ENCODE measurements at regions not wholly inside any gene's neighbourhood (a gene's known extent, or its start where the extent isn't known, plus 50 kb on each side); places are given as distances from the start of the nearest gene placed in this dataset.
"Not testable (repeated sequence)": the region's sequence is repeated elsewhere in the genome, so short reads cannot be mapped to it uniquely, and the experiment has no call there.

- FAIRE-seq (no peak), DNase-seq (ENCODE audit: low spot score in 2 of 2) (no peak)
Measured at GRCh38 chr3:137110392-137110996, 152.7 kb downstream of the IL20RB start.

GRCh38 chr3:137111497-137111896, 153.7 kb downstream of the IL20RB start:
- DNase-seq (ENCODE audit: low spot score in 2 of 2): no peak
- no peak for FAIRE-seq

- FAIRE-seq (no peak), DNase-seq (ENCODE audit: low spot score in 2 of 2) (no peak)
Measured at GRCh38 chr3:137116619-137117018, 158.8 kb downstream of the IL20RB start.

GRCh38 chr3:137121704-137122314, 164.0 kb downstream of the IL20RB start:
- FAIRE-seq (no peak), DNase-seq (ENCODE audit: low spot score in 2 of 2) (no peak)

- FAIRE-seq: no peak
- no peak for DNase-seq (ENCODE audit: low spot score in 2 of 2)
Measured at GRCh38 chr3:137131081-137131480, 173.3 kb downstream of the IL20RB start.

- DNase-seq (ENCODE audit: low spot score in 2 of 2) (no peak), FAIRE-seq (no peak)
Measured at GRCh38 chr3:137134431-137134830, 176.6 kb downstream of the IL20RB start.

- FAIRE-seq: no peak
- no peak for DNase-seq (ENCODE audit: low spot score in 2 of 2)
Measured at GRCh38 chr3:137148406-137148805, 190.6 kb downstream of the IL20RB start.

- DNase-seq (ENCODE audit: low spot score in 2 of 2) (no peak), FAIRE-seq (no peak)
Measured at GRCh38 chr3:137148917-137149316, 191.1 kb downstream of the IL20RB start.

GRCh38 chr3:137150825-137151224, 193.0 kb downstream of the IL20RB start:
- FAIRE-seq (no peak), DNase-seq (ENCODE audit: low spot score in 2 of 2) (no peak)

- FAIRE-seq; DNase-seq (ENCODE audit: low spot score in 2 of 2): not testable (repeated sequence)
Measured at GRCh38 chr3:137153046-137153445, 195.3 kb downstream of the IL20RB start.

GRCh38 chr3:137163241-137163871, 205.6 kb downstream of the IL20RB start:
- DNase-seq (ENCODE audit: low spot score in 2 of 2): peak in 1 of 2 donors; percentile 5

GRCh38 chr3:137163958-137164357, 206.2 kb downstream of the IL20RB start:
- FAIRE-seq (no peak), DNase-seq (ENCODE audit: low spot score in 2 of 2) (no peak)

More at GRCh38 chr3:137163241-137163871, 205.6 kb downstream of the IL20RB start:
- no peak for FAIRE-seq

- FAIRE-seq: no peak
Measured at GRCh38 chr3:137165117-137165806, 207.5 kb downstream of the IL20RB start.

GRCh38 chr3:137171834-137172603, 214.2 kb downstream of the IL20RB start:
- DNase-seq (ENCODE audit: low spot score in 2 of 2) (no peak), FAIRE-seq (no peak)

More at GRCh38 chr3:137165117-137165806, 207.5 kb downstream of the IL20RB start:
- DNase-seq (ENCODE audit: low spot score in 2 of 2): no peak

- FAIRE-seq: no peak
- no peak for DNase-seq (ENCODE audit: low spot score in 2 of 2)
Measured at GRCh38 chr3:137172728-137173127, 214.9 kb downstream of the IL20RB start.

GRCh38 chr3:137174514-137174913, 216.7 kb downstream of the IL20RB start:
- FAIRE-seq (no peak), DNase-seq (ENCODE audit: low spot score in 2 of 2) (no peak)

- FAIRE-seq: no peak
- DNase-seq (ENCODE audit: low spot score in 2 of 2): no peak
Measured at GRCh38 chr3:137180220-137180619, 222.4 kb downstream of the IL20RB start.

- no peak for DNase-seq (ENCODE audit: low spot score in 2 of 2)
- FAIRE-seq: no peak
Measured at GRCh38 chr3:137191133-137191923, 233.5 kb downstream of the IL20RB start.

GRCh38 chr3:137191951-137192350, 234.2 kb downstream of the IL20RB start:
- DNase-seq (ENCODE audit: low spot score in 2 of 2) (no peak), FAIRE-seq (no peak)

GRCh38 chr3:137194301-137194700, 236.5 kb downstream of the IL20RB start:
- FAIRE-seq (no peak), DNase-seq (ENCODE audit: low spot score in 2 of 2) (no peak)

Data from frontal cortex (tissue), 3 donors.